ENCODE measurements at regions not wholly inside any gene's neighbourhood (a gene's known extent, or its start where the extent isn't known, plus 50 kb on each side); places are given as distances from the start of the nearest gene placed in this dataset.
"Not testable (repeated sequence)": the region's sequence is repeated elsewhere in the genome, so short reads cannot be mapped to it uniquely, and the experiment has no call there.

DNA sequence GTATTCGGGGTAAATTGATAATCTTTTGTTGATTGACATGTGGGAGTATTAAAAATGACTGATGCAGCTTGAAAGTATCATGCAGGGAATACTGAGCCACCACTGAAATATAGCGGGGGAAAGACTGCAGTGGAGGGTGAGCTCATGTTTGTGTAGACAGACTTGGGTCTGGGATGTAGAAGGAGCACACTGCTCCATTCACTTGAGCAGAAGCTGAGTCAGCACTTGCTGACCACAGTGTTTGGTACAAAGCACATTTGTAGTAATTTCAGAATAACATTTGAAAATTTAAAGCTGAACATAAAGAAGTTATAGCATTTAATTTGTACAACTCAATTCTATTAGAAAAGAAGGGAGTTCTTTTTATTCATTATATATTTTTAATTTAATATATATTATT lies 304.3 kb upstream of the PRICKLE1 start:
- no peak for FAIRE-seq
- DNase-seq (ENCODE audit: insufficient read length, low spot score), result no peak

DNA sequence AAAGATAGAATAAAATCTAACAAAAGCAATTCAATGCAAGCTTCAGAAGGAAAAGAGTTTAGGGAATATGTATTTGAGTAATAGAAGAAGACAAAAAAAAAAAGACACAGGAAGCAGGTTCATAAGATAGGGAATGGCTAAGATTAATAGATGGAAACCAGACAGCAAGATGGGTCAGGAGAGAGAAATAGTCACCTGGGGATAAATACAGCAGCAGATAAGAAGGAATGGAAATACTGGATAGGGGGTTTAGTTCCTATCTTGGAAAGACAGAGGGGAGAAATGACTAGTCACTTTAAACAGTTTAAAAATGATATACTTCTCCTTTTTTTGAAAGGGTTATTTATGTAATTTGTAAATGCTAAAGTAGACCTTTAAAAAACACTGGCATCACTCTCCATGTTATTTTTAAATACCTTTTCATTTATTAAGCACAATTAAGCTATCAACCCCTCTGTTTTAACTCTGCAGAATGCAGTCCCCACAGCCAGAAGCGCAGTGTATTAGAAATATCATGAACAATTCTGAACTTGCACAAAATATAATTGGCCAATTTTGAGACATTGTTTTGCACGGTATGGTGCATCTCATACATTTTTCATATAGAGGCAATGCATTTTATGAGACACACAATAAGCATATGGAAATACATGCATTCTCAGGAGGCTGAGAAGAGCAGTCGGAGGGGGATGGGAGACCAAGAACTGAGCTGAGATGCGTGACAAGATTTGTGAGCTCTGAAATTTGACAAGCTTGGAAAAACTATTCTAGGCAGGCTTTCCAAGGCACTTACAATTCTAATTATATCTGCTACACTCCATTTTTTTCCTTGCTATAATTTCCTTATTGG lies 303.4 kb upstream of the PRICKLE1 start:
- no peak for FAIRE-seq
- no peak for DNase-seq (ENCODE audit: insufficient read length, low spot score)

DNA sequence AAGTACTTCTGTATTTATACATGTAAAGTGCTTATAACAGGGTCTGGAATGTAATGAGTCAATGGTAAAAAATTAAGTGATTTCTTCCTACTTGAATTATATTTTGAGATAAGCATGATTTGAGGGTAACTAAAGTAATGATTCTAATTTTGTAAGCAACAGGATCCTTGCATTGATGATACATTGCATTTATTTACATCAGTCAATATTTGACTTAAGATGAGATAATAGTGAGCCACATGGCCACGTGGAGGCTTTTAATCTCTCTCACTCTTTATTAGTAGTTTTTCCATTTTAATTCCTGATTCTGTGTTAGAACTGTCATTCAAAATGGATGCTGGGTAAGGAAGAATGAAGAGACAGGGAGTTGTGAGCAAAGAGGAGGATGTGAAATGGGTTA lies 298.1 kb upstream of the PRICKLE1 start:
- DNase-seq (ENCODE audit: insufficient read length, low spot score) (no peak), FAIRE-seq (no peak)

DNA sequence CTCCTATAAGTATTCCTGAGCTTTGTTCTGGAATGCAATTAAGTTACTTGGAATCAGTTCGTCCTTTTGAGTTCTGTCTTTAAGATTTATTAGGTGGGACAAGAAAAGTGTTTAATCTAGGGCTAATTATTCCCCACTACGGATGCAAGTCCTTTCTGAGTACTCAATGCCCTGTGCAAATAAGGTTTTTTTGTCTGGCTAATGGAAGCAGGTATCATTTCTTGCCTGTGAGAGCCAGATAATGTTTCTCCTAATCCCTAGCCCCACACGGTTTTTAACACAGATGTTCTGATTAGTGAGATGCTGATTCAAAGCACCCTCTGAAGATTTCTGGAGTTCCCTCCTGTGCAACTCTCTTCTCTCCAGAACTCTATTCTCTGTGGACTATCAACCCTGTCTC lies 296.6 kb upstream of the PRICKLE1 start:
- no peak for DNase-seq (ENCODE audit: insufficient read length, low spot score)

DNA sequence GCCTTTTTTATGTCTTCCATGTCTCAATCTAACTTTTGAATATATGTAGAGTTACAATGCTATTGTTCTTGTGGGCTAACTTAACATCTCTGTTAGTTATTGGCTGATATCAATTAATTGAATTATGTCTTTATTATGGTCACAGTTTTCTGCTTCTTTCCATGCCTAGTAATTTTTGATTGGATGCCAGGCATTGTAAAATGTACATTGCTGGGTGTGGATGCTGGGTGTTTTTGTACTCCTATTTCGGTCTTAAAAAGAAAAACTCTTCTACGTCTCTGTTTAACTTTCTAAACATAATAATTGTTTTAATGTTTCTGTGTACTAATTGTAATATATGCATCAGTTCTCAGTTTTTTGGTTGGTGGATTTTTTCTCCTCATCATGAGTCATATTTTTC lies 296.1 kb upstream of the PRICKLE1 start:
- DNase-seq (ENCODE audit: insufficient read length, low spot score), result no peak
- no peak for FAIRE-seq

More for the DNA sequence above, 296.6 kb upstream of the PRICKLE1 start:
- FAIRE-seq, result no peak

DNA sequence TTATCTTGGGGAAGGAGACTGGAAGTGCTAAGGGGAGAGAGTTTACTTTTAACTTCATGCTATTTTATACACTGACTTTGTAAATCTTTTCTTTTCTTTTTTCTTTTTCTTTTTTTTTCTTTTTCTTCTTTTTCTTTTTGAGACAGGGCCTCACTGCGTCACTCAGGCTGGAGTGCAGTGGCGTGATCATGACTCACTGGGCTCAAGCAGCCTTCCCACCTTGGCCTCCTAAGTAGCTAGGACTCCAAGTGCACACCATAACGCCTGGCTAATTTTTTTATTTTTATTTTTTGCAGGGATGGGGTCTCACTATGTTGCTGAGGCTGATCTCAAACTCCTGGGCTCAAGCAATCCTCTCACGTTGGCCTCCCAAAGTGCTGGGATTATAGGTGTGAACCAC lies 294.6 kb upstream of the PRICKLE1 start:
- DNase-seq (ENCODE audit: insufficient read length, low spot score) (no peak), FAIRE-seq (no peak)

DNA sequence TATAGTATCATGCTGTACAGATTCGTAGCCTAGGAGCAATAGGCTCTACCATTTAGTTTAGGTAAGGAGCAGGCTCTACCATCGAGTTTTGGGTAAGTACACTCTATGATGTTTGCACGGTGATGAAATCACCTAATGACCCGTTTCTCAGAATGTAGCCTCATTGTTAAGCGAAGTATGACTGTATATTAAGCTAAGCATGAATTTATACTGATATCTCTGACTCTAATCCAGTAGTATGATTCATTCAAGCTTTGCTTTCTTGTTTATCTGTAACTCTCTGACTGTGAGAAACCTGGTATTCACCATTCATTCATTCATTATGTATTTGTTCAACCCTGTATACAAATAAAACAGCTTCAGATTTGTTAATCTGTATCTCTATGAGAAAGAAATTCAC lies 283.9 kb upstream of the PRICKLE1 start:
- FAIRE-seq (no peak), DNase-seq (ENCODE audit: insufficient read length, low spot score) (no peak)

DNA sequence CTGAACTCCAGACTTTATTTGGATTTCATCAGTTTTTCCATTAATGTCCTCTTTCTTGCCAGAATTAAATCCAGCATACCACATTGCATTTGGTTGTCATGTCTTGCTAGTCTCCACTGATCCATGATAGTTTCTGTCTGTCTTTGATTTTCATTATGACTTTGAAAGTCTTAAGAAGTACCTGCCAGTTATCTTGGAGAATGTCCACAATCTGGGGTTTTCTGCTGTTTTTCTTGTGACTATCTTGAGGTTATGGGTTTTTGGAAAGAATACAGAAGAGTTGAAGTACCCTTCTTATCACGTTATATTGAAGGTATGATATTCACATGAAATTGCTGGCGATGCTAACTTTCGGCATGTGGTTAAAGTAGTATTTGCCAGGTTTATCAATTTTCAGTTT lies 282.3 kb upstream of the PRICKLE1 start:
- DNase-seq (ENCODE audit: insufficient read length, low spot score) (no peak), FAIRE-seq (no peak)

DNA sequence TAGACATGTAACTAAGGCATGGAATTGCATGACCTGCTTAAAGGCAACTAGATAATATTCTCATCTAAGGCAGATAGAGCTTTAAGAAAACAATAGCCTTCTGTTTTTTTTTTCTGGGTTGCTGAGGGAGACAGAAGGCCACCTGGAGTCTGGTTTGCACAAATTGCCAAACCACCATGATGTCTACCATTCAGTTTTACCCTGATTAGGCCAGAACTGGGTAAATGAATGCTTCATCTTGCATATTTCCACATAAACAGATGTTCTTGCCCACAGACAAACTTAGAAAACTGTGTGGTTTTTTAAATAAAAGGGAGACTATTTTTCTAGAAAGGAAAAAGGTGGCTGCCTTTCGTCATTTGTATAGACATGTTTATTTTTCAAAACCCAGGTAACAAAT lies 278.7 kb upstream of the PRICKLE1 start:
- FAIRE-seq (no peak), DNase-seq (ENCODE audit: insufficient read length, low spot score) (no peak)

DNA sequence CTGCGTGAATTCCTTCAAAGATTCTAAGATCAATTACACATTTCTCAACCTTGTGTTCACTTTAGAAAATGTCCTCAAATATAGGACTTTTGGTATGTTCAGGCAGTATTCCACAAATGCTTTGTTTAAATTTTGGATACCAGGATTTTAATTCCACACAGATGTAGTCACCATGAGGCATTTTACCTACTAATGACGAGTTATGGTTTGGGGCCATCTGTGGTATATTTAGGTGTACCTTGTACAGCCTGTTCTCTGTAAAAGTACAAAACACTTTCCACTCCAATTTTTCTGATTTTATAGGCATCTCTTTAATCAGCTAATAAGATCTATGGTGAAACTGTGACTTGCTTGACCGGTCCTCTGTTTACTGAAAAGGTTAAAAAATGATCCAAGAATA lies 275.7 kb upstream of the PRICKLE1 start:
- DNase-seq (ENCODE audit: insufficient read length, low spot score), result no peak
- FAIRE-seq, result no peak

DNA sequence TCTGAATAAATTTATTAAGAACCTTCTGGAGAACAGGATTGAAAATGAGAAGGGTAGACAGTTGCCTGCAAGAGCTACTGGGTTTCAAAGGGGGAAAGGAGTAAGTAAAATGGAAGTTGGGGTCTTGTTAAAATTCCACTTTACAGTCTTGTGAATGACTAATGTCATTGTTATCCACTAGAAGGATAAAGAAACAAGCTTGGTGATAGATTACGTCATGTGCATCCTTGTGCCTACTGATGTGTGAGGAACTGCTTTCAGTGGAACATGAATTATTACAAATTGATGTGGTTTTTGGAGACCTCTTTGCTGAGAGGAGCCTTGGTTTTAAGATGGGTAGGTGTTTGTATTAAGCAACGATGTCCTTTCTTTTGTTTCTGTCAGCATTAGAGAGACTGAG lies 272.5 kb upstream of the PRICKLE1 start:
- FAIRE-seq, result no peak
- DNase-seq (ENCODE audit: insufficient read length, low spot score), result peak; percentile 51

DNA sequence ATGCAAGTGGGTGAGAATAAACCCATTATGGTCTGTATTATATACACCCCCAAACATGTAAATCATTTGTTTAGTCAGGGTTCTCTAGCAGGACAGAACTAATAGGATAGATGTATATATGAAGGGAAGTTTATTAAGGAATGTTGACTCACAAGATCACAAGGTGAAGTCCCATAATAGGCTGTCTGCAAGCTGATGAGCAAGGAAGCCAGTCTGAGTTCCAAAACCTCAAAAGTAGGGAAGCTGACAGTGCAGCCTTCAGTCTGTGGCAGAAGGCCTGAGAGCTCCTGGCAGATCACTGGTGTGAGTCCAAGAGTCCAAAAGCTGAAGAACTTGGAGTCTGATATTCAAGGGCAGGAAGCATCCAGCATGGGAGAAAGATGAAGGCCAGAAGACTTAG lies 270.8 kb upstream of the PRICKLE1 start:
- DNase-seq (ENCODE audit: insufficient read length, low spot score); FAIRE-seq: not testable (repeated sequence)

DNA sequence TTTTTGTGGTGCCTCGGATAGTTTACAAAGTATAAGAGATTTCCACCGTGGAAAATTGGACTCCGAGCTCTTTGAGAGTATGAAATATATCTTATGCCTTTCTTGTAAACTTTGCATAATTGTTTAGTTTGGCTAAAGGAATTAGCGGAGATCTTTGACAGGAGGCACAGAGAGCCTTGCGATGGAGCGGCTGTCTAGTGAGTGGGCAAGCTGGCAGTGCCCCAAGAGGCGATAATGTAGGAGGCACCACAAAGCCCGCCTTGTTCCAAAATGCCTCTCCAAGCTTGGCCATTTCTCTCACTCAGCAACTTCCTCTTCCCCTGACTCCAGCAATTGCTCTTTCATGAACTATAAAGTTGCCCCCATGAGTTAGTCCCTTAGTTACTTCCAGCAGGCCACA lies 270.1 kb upstream of the PRICKLE1 start:
- DNase-seq (ENCODE audit: insufficient read length, low spot score) (no peak), FAIRE-seq (no peak)

DNA sequence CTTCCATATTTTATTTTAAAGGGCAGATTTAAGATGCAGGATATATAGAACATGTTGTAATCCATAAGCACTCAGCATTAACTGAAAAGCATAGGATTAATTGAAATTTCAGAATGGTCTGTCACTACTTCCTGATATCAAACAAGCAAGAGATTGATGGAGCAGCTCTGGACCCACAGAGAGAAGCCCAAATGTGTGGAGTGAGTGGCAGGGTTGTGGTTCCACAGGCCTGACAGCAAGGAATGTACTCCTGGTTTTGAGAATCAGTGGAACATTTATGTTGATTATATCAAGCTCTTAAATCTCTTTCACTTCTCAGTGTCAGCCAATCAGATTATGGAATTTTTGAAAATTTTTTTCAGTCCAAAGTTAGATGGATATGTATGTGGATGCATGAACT lies 267.6 kb upstream of the PRICKLE1 start:
- FAIRE-seq, result no peak
- no peak for DNase-seq (ENCODE audit: insufficient read length, low spot score)

DNA sequence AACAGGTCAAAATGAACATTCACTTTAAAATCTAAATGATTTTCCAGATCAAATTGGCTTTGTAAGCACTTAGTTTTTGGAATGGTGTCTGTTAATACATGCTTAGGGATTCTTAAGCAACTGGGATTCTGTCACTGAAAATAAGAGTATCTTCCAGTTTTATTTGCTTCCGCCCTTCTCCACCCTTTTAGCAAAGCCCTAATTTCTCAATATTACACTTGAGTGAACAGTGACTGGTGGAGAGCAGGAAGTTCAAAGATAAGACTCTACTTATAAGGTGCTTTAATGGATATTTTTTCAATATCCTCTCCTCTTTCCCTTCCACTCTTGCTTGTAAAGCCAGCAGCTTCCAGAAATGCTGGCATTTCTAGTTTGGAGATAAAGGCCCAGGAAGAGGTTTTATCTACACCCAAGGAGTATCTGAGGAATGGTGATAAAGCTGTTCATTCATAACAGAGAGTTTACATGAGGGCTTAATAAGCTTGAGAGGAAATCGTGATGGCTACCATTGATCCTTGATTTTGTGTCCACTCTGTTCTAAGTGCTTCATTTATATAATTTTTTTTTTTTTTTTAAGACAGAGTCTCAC lies 265.9 kb upstream of the PRICKLE1 start:
- DNase-seq (ENCODE audit: insufficient read length, low spot score) (no peak), FAIRE-seq (no peak)

DNA sequence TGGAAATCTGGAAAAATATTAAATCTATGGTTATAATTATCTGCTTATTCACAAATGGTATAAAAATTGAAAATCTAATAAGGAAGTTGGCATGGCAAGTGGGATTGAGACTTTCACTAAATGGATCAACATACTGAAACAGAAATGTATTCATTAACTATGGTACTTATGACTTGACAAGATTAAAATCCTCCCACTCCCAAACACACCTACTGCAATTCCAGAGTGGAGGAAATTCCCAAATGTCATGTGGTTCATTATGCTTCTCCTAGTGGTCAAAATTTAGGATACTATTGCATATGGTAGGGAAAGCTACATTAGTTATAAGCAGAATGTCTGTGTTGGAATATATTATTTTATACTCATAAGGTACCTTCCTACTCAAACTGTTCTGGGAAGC lies 265.3 kb upstream of the PRICKLE1 start:
- no peak for DNase-seq (ENCODE audit: insufficient read length, low spot score)
- no peak for FAIRE-seq

DNA sequence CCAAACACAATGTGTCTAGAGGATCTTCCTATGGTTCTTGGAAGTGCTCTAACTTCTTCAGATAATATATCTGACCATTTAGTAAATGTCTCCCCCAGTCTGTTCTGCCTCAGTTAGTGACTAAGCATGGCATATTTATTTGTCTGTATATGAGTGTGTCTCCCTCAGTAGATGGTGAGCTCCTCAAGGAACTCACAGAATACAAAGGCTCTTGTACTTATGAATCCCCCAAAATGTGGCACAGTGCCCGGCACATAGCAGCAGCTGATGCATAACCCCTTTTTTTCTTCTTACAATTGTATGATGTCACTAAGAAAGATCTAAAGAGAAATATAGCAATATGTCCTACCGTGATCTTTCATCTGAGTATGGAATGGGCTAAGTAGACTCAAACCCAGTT lies 264.7 kb upstream of the PRICKLE1 start:
- FAIRE-seq (no peak), DNase-seq (ENCODE audit: insufficient read length, low spot score) (no peak)

DNA sequence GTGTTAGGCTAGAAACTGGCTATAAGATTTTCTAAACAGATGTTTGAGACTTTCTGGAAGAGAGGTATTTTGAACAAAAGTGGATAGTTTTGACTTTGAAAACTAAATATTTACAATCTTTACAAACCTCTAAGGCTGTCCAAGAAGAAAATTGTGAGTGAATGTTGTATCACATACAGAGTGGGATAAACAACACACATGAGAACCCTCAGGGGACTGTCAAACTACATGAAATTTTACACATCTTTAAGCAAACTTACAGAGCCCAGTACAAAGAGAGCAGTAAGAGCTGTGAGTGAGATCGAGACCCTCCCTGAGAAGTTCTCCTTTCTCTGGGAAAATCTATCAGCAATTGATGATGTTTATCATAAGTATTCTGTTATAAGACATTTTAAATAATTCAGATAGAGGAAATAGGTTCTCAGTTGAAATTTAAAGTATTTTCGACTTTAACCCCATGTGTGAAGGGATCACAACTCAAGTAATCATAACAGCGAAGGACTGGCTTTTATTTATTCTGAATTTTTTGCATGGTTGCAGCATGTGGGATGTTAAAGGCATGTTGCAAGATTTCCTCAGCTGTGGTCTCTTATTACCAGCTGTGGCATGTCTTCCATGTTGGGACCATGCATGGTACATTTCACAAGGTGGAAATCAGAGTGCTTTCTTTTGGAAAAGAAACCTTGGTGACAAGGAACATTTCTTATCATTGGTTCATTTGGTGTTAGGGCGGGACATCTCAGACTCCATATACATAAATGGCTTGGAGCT lies 264.0 kb upstream of the PRICKLE1 start:
- FAIRE-seq (no peak), DNase-seq (ENCODE audit: insufficient read length, low spot score) (no peak)

DNA sequence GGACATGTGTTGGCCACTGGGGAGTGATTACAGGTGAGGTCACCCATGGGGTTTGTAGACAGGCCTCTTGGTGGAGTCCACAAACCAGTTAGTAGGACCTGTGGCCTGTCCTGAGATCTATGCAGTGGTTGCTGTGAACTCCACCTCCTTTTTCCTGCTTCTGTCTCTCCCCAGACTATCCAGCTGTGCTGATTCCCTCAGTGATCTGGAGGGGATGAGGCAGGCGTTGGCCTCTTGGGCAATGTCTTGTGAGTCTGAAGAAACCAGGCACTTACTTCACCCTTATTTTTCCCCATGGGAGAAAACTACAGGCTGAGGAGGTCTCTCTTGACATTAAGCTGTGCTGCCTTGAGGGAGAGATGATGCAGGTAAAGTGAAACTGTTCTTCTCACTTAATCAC lies 257.2 kb upstream of the PRICKLE1 start:
- no peak for DNase-seq (ENCODE audit: insufficient read length, low spot score)

DNA sequence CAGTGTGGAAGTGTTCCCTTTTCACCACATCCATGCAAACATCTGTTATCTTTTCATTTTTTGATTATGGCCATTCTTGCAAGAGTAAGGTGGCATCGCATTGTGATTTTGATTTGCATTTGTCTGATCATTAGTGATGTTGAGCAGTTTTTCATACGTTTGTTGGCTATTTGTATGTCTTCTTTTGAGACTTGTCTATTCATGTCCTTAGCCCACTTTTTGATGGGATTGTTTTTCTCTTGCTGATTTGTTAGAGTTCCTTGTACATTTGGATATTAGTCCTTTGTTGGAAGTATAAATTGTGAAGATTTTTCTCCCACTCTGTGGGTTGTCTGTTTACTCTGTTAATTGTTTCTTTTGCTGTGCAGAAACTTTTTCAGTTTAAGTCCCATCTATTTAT lies 244.5 kb upstream of the PRICKLE1 start:
- DNase-seq (ENCODE audit: insufficient read length, low spot score), result no peak

More for the DNA sequence above, 257.2 kb upstream of the PRICKLE1 start:
- no peak for FAIRE-seq

DNA sequence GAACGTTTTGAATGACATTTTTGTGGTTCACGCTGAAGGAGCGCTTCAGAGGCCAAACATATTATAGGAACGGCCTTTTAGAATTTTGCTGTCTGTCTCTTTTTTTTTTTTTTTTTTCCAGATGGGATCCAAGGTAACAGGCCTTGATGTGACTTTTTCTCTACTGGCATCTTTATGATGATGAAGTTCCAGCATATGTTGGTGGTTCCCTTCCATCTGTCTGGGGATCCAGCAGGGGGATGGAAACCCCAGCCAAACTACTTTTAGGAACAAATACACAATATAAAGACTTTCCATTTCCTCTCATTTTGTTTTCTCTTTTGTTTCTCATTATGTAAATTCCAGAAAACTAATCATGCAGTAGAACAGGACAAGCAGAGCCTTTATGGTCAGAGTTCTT lies 239.3 kb upstream of the PRICKLE1 start:
- FAIRE-seq (no peak), DNase-seq (ENCODE audit: insufficient read length, low spot score) (no peak)

More for the DNA sequence above, 244.5 kb upstream of the PRICKLE1 start:
- FAIRE-seq, result no peak

DNA sequence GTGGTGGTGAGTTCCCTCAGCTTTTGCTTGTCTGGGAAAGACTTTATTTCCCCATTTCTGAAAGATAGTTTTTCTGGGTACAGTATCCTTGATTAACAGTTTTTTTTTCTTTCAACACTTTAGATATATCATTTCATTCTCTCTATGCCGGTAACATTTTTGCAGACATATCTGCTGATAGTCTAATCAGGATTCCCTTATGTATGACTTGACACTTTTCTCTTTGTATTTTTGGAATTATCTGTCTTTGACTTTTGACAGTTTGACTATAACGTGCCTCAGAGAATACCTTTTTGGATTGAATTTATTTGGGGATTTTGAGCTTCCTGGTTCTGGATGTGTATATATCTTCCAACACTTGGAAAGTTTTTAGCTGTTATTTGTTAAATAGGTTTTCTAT lies 234.8 kb upstream of the PRICKLE1 start:
- FAIRE-seq (no peak), DNase-seq (ENCODE audit: insufficient read length, low spot score) (no peak)

Data from HTR-8/SVneo (cell line).